ENCODE measurements at regions not wholly inside any gene's neighbourhood (a gene's known extent, or its start where the extent isn't known, plus 50 kb on each side); places are given as distances from the start of the nearest gene placed in this dataset.

DNA sequence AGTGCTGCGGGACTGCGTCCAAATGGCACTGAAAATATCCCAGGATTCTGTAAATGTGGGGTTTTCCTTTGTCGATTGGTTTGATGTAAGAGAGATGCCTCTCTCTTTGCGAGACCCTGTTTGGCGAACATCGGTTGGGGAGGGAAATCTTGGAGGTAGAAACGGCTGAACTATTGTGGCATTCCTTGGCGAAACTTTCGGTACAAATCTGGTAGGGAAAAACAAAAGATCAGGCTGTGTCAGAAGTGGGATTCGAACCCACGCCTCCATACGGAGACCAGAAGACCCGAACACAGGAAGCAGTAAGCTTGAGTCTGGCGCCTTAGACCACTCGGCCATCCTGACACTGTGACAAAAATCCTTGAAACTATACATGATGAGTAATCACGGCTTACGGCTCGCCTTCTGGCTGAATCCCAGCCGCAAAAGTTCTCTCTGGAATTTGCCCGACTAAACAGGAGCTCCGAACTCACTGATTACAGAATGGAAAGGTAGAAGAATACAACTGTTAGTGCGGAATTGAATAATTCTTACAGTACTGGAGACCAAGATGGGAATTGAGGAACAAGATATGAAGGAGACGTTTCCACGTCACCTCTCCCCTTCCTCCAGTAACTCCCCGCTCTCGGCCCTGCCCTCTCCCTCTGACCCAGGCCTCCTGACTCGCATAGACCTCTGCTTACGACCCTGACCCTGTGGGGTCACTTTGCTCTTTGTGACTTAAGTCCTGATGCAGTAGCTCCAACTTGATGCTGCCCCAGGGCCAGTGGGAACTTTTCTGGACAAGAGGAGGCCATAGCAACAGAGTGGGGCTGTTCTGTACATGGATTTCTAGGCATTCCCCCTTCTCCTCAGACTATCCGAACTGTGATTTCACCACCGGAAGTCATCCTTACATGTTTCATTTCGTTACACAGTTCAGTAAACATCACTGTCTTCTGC is 132.8 kb upstream of the ZNF184 start:
- Histone ChIP-seq H3K27ac (ENCODE audit: insufficient read length, low read depth, low read length) (no peak overlapping the region), H4K20me1 (ENCODE audit: control insufficient read depth, insufficient read depth, insufficient read length) (no peaks in the 10 kb centered on the region)
- whole genome bisulfite sequencing (ENCODE audit: extremely low coverage, insufficient read length, low lambda C conversion rate): no CpG with 5 or more reads among the region's 31 CpGs

More for the DNA sequence above, 132.8 kb upstream of the ZNF184 start:
- H2AFZ ChIP-seq (ENCODE audit: low read length): peak overlapping the region; percentile 90
- H3K9ac ChIP-seq (ENCODE audit: extremely low read depth, insufficient read length, low read length): peak overlapping the region; percentile 47
- Mint-ChIP-seq H3K9me3 (peaks cover 0 to 3% of the 10 kb centered on the region in 2 experiments; a peak in 2 of 5 replicates), H3K36me3 (ENCODE audit: insufficient read depth in 1 of 3, low read depth in 3 of 3) (no peaks in the 10 kb centered on the region; a peak in 1 of 7 replicates), H3K4me3 (peak overlapping the region; percentile 93 to 96), H3K4me1 (peaks cover 13 to 31% of the 10 kb centered on the region in 2 experiments), H3K27ac (peak overlapping the region; percentile 27 to 93 (median 91); a peak in 5 of 7 replicates), H3K27me3 (ENCODE audit: low read depth) (peaks cover 19% of the 10 kb centered on the region)
- H3K56ac ChIP-seq (ENCODE audit: insufficient read length, low read depth, low read length): no peak overlapping the region
- no peaks in the 10 kb centered on the region for H3K79me1 ChIP-seq (ENCODE audit: insufficient read depth, low read depth, low read length, poor library complexity, severe bottlenecking)
- H3K14ac ChIP-seq (ENCODE audit: insufficient read depth, low read length): no peak overlapping the region
- no peak overlapping the region for H2BK15ac ChIP-seq (ENCODE audit: low read depth, low read length)
- no peaks in the 10 kb centered on the region for H3K79me2 ChIP-seq (ENCODE audit: insufficient read depth, low read length)
- H2BK20ac ChIP-seq (ENCODE audit: low read depth, low read length, poor library complexity, severe bottlenecking): no peak overlapping the region
- H2BK5ac ChIP-seq (ENCODE audit: insufficient read length, low read length): no peak overlapping the region
- no peak overlapping the region for H3T11ph ChIP-seq (ENCODE audit: low read length)
- H4K8ac ChIP-seq (replicated peaks; ENCODE audit: insufficient read length, low read depth, low read length): no peak overlapping the region
- no peak overlapping the region for H4K91ac ChIP-seq (ENCODE audit: insufficient read length, low read depth, low read length)
- DNase-seq: peak; percentile 91
- H3K9me3 ChIP-seq (ENCODE audit: control insufficient read depth, low read depth, low read length): no peaks in the 10 kb centered on the region
- H3K4ac ChIP-seq (ENCODE audit: low read depth, low read length): no peak overlapping the region
- H4K5ac ChIP-seq (ENCODE audit: insufficient read length, low read depth, low read length): no peak overlapping the region
- no peak overlapping the region for H2BK12ac ChIP-seq (ENCODE audit: insufficient read length, low read depth, low read length)
- no peak overlapping the region for H3K18ac ChIP-seq (ENCODE audit: insufficient read length, low read depth, low read length)
- H3K23ac ChIP-seq (ENCODE audit: insufficient read length, low read depth, low read length): no peak overlapping the region
- H2BK120ac ChIP-seq (ENCODE audit: low read depth, low read length, poor library complexity, severe bottlenecking): no peak overlapping the region
- H2AK5ac ChIP-seq (ENCODE audit: insufficient read length, low read length): no peak overlapping the region
- peaks cover 8% of the 10 kb centered on the region for H3K23me2 ChIP-seq (ENCODE audit: insufficient read length, low read depth, low read length, poor library complexity, severe bottlenecking)
- peaks cover 4% of the 10 kb centered on the region; the same call in 1 of the 2 replicates for H3K4me1 ChIP-seq (ENCODE audit: insufficient read depth, low read length)
- no peaks in the 10 kb centered on the region for H3K27me3 ChIP-seq (ENCODE audit: insufficient read depth, low read length)
- TF ChIP-seq, protein P1, sequence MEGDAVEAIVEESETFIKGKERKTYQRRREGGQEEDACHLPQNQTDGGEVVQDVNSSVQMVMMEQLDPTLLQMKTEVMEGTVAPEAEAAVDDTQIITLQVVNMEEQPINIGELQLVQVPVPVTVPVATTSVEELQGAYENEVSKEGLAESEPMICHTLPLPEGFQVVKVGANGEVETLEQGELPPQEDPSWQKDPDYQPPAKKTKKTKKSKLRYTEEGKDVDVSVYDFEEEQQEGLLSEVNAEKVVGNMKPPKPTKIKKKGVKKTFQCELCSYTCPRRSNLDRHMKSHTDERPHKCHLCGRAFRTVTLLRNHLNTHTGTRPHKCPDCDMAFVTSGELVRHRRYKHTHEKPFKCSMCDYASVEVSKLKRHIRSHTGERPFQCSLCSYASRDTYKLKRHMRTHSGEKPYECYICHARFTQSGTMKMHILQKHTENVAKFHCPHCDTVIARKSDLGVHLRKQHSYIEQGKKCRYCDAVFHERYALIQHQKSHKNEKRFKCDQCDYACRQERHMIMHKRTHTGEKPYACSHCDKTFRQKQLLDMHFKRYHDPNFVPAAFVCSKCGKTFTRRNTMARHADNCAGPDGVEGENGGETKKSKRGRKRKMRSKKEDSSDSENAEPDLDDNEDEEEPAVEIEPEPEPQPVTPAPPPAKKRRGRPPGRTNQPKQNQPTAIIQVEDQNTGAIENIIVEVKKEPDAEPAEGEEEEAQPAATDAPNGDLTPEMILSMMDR (conservative IDR thresholded peaks at IDR 0.05): no peak
- peak overlapping the region; percentile 77 for H3K4me2 ChIP-seq (ENCODE audit: insufficient read depth, insufficient read length, low read length)
